Activated CD8-positive, alpha-beta T cell treated with anti-CD3 and anti-CD28 coated beads for 36 hours (primary cell): ENCODE measurements at regions not wholly inside any gene's neighbourhood (a gene's known extent, or its start where the extent isn't known, plus 50 kb on each side); places are given as distances from the start of the nearest gene placed in this dataset.

Source experiments
- ATAC-seq: fragments of 200-7000 bp; cut with Tn5 transposase; one replicate; pipeline ENCODE4 v1.10.0; 2021; ENCODE audit warnings: mild to moderate bottlenecking, moderate library complexity
- CTCF ChIA-PET: fragments of 350-600 bp; sonication (Branson Sonifier 250); formaldehyde crosslinking; loops from one replicate; lab custom pipeline; 2021; ENCODE audit warnings: antibody characterized with exemption; lab: Charles Lee
- POLR2A ChIA-PET: fragments of 350-600 bp; sonication (Branson Sonifier 250); formaldehyde crosslinking; loops from one replicate; lab custom pipeline; 2021; ENCODE audit warnings: antibody characterized with exemption; lab: Charles Lee
- DNase-seq: peaks from one replicate; pipeline ENCODE4 v3.0.0-alpha.2; 2020
- H3K27ac Mint-ChIP-seq: one replicate; pipeline ENCODE4 v1.8.0; 2021; ENCODE audit warnings: mild to moderate bottlenecking, mixed read lengths
- H3K27me3 Mint-ChIP-seq: one replicate; pipeline ENCODE4 v1.8.0; 2021; ENCODE audit warnings: mixed read lengths
- H3K36me3 Mint-ChIP-seq: one replicate; pipeline ENCODE4 v1.8.0; 2021; ENCODE audit warnings: low read depth, mixed read lengths
- H3K4me1 Mint-ChIP-seq: one replicate; pipeline ENCODE4 v1.8.0; 2021; ENCODE audit warnings: low read depth, mixed read lengths
- H3K4me3 Mint-ChIP-seq: one replicate; pipeline ENCODE4 v1.8.0; 2021; ENCODE audit warnings: mild to moderate bottlenecking, moderate library complexity, mixed read lengths
- H3K9me3 Mint-ChIP-seq: one replicate; pipeline ENCODE4 v1.8.0; 2021; ENCODE audit warnings: mixed read lengths
- CTCF ChIP-seq: fragments of 200-600 bp; IDR thresholded peaks from one replicate; pipeline ENCODE4 v1.8.0; 2022; ENCODE audit warnings: antibody characterized with exemption, mild to moderate bottlenecking
- intact Hi-C: fragments of 100-400 bp; cut with micrococcal nuclease; formaldehyde crosslinking; loops from one replicate; pipeline ENCODE4 v1.10.0; 2022

DNA sequence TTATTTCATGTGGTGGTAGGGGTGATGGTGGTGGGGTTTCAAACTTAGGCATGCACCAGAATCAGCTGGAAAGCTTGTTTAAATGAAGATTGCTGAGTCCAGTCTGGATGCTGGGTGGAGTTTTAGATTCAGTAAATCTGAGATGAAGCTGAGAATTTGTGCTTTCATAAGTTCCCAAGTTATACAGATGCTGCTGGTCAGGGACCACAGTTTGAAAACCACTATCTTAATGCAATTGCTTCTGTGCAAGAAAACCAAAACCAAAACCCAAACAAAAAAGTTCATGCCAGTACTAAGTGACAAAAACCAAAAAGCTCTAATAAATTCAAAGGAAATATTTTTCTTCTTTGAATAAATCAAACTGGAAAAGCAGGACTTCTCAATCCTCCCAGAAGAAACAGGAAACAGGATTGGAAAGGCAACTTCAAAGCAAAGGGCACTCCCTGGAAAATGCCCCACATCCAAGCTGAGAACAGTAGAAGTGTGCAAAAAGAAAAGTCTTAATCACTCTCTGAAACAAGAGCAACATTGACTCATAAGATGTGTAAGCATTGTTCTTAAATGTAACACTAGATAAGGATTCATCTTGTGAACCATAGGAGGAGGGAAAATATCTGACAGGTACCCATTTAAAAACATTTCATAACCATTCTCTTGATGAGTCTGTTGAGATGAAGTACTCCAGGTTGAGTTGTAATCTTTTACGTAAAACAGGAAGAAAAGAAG is 481.5 kb upstream of the HSF2 start:
- no peak overlapping the region for H3K4me3 Mint-ChIP-seq
- no peaks in the 10 kb centered on the region for H3K36me3 Mint-ChIP-seq
- POLR2A ChIA-PET: no interaction called here
- H3K27me3 Mint-ChIP-seq: no peaks in the 10 kb centered on the region
- DNase-seq (no peak), ATAC-seq (no peak)
- CTCF ChIA-PET: no interaction called here
- H3K27ac Mint-ChIP-seq: no peak overlapping the region
- H3K9me3 Mint-ChIP-seq: no peaks in the 10 kb centered on the region
- no peak for TF ChIP-seq CTCF
- H3K4me1 Mint-ChIP-seq: no peaks in the 10 kb centered on the region
- intact Hi-C loops: no loop called here

GRCh38 chr6:121920616-121921015 is 478.8 kb upstream of the HSF2 start:
- POLR2A ChIA-PET: no interaction called here

GRCh38 chr6:121925024-121925423 is 474.4 kb upstream of the HSF2 start:
- intact Hi-C loops: no loop called here
- no peak for ATAC-seq
- no peaks in the 10 kb centered on the region for H3K27me3 Mint-ChIP-seq
- CTCF ChIA-PET: no interaction called here
- no peaks in the 10 kb centered on the region for H3K36me3 Mint-ChIP-seq
- POLR2A ChIA-PET: no interaction called here
- DNase-seq: no peak
- H3K27ac Mint-ChIP-seq: no peak overlapping the region
- no peak for TF ChIP-seq CTCF
- H3K4me1 Mint-ChIP-seq: peaks cover 3% of the 10 kb centered on the region
- H3K9me3 Mint-ChIP-seq: no peaks in the 10 kb centered on the region
- no peak overlapping the region for H3K4me3 Mint-ChIP-seq

More at GRCh38 chr6:121920616-121921015, 478.8 kb upstream of the HSF2 start:
- Mint-ChIP-seq H3K27me3 (no peaks in the 10 kb centered on the region), H3K9me3 (no peaks in the 10 kb centered on the region), H3K4me3 (no peak overlapping the region), H3K27ac (no peak overlapping the region), H3K4me1 (peaks cover 3% of the 10 kb centered on the region), H3K36me3 (no peaks in the 10 kb centered on the region)
- intact Hi-C loops: no loop called here
- DNase-seq: no peak
- no peak for ATAC-seq
- CTCF ChIA-PET: no interaction called here
- TF ChIP-seq CTCF: no peak

GRCh38 chr6:121925534-121926255 is 473.8 kb upstream of the HSF2 start:
- ATAC-seq (no peak), DNase-seq (no peak)
- Mint-ChIP-seq H3K4me1 (peaks cover 3% of the 10 kb centered on the region), H3K36me3 (no peaks in the 10 kb centered on the region), H3K27me3 (no peaks in the 10 kb centered on the region), H3K9me3 (no peaks in the 10 kb centered on the region), H3K4me3 (no peak overlapping the region), H3K27ac (no peak overlapping the region)
- ChIA-PET POLR2A (no interaction called here), CTCF (no interaction called here)
- no peak for TF ChIP-seq CTCF
- intact Hi-C loops: no loop called here

GRCh38 chr6:121929301-121929700 is 470.2 kb upstream of the HSF2 start:
- intact Hi-C loops: no loop called here
- H3K27ac Mint-ChIP-seq: no peak overlapping the region

More at GRCh38 chr6:121929301-121929700, 470.2 kb upstream of the HSF2 start:
- no peak for TF ChIP-seq CTCF
- POLR2A ChIA-PET: no interaction called here
- ATAC-seq (no peak), DNase-seq (no peak)
- Mint-ChIP-seq H3K4me1 (peaks cover 3% of the 10 kb centered on the region), H3K4me3 (no peak overlapping the region), H3K27me3 (no peaks in the 10 kb centered on the region), H3K9me3 (no peaks in the 10 kb centered on the region), H3K36me3 (no peaks in the 10 kb centered on the region)
- CTCF ChIA-PET: no interaction called here
